ENCODE measurements at regions not wholly inside any gene's neighbourhood (a gene's known extent, or its start where the extent isn't known, plus 50 kb on each side); places are given as distances from the start of the nearest gene placed in this dataset.

GRCh38 chr10:4243651-4244050, 458.6 kb upstream of the KLF6 start:
- TF ChIP-seq CTCF (IDR thresholded peaks at IDR 0.05; ENCODE audit: low read depth, low read length, poor library complexity, severe bottlenecking) (no peak), EZH2phosphoT487 (IDR thresholded peaks at IDR 0.05; ENCODE audit: borderline replicate concordance, low read length) (no peak)
